PC-9 (cell line): ENCODE measurements at regions not wholly inside any gene's neighbourhood (a gene's known extent, or its start where the extent isn't known, plus 50 kb on each side); places are given as distances from the start of the nearest gene placed in this dataset.

Experiments
- BruUV-seq: library from RNA; stranded (reverse); fragments of 400-500 nt; replicated peaks from 2 replicates; lab custom pipeline; 2021; lab: Mats Ljungman, UMichigan
- CTCF ChIA-PET: fragments of 300-600 bp; sonication (Branson Sonifier 250); formaldehyde crosslinking; loops from one replicate; lab custom pipeline; 2022; ENCODE audit warnings: antibody characterized with exemption; lab: Charles Lee
- POLR2A ChIA-PET: fragments of 300-600 bp; sonication (Branson Sonifier 250); formaldehyde crosslinking; loops from one replicate; lab custom pipeline; 2022; ENCODE audit warnings: antibody characterized with exemption; ENCODE audit not compliant: unreplicated experiment; lab: Charles Lee
- DNase-seq, 2 experiments: peaks; one replicate each; pipeline versions ENCODE4 v3.0.0 to v3.0.0-alpha.2; 2015 to 2022; ENCODE audit warnings: mixed read lengths in 1 of 2
- H2AFZ ChIP-seq: fragments of 200-600 bp; sonication (generic); 2 replicates; pipeline ENCODE4 v1.8.1; 2017; ENCODE audit warnings: antibody characterized with exemption
- H3F3A ChIP-seq: fragments of 200-600 bp; sonication (generic); 2 replicates; pipeline ENCODE4 v1.8.1; 2017; ENCODE audit warnings: antibody characterized with exemption, mild to moderate bottlenecking, low read depth; ENCODE audit not compliant: insufficient read depth
- H3K27ac ChIP-seq: fragments of 200-600 bp; sonication (generic); 2 replicates; pipeline ENCODE4 v1.6.1; 2016; ENCODE audit warnings: mixed run types
- H3K27me3 ChIP-seq: fragments of 200-600 bp; sonication (generic); 2 replicates; pipeline ENCODE4 v1.6.1; 2016; ENCODE audit warnings: low read depth, mixed run types; ENCODE audit not compliant: insufficient read depth
- H3K36me3 ChIP-seq: fragments of 200-600 bp; sonication (generic); 2 replicates; pipeline ENCODE4 v1.6.1; 2016; ENCODE audit warnings: low read depth, mixed run types
- H3K4me1 ChIP-seq: fragments of 200-600 bp; sonication (generic); replicated peaks from 2 replicates; pipeline ENCODE4 v1.6.1; 2016; ENCODE audit warnings: mixed run types; ENCODE audit not compliant: insufficient read depth
- H3K4me2 ChIP-seq: fragments of 200-600 bp; sonication (generic); 2 replicates; pipeline ENCODE4 v1.6.1; 2017; ENCODE audit warnings: mixed run types
- H3K4me3 ChIP-seq: fragments of 200-600 bp; sonication (generic); 2 replicates; pipeline ENCODE4 v1.6.1; 2016; ENCODE audit warnings: mixed run types
- H3K79me2 ChIP-seq: fragments of 200-600 bp; sonication (generic); 2 replicates; pipeline ENCODE4 v1.6.1; 2017; ENCODE audit warnings: low read depth, mixed run types
- H3K9me2 ChIP-seq: fragments of 200-600 bp; sonication (generic); 2 replicates; pipeline ENCODE4 v1.8.1; 2017; ENCODE audit warnings: mild to moderate bottlenecking; ENCODE audit not compliant: insufficient read depth
- H3K9me3 ChIP-seq: fragments of 200-600 bp; sonication (generic); 2 replicates; pipeline ENCODE4 v1.8.1; 2016; ENCODE audit warnings: low read depth; ENCODE audit not compliant: insufficient read depth
- H4K20me1 ChIP-seq: fragments of 200-600 bp; sonication (generic); 2 replicates; pipeline ENCODE4 v1.8.1; 2017; ENCODE audit not compliant: insufficient read depth
- EZH2 ChIP-seq: fragments of 200-600 bp; sonication (generic); IDR thresholded peaks from 2 replicates; pipeline ENCODE4 v1.8.0; 2017; ENCODE audit warnings: antibody characterized with exemption, low read depth
- intact Hi-C: fragments of 100-400 bp; cut with micrococcal nuclease; formaldehyde crosslinking; loops from one replicate; pipeline ENCODE4 v1.10.0; 2022; ENCODE audit not compliant: unreplicated experiment
- TF ChIP-seq, protein P1 (sequence below): fragments of 200-600 bp; sonication (generic); conservative IDR thresholded peaks from 2 replicates; pipeline ENCODE4 v1.6.1; 2017; ENCODE audit warnings: mixed run types, antibody characterized with exemption, mild to moderate bottlenecking, moderate library complexity

DNA sequence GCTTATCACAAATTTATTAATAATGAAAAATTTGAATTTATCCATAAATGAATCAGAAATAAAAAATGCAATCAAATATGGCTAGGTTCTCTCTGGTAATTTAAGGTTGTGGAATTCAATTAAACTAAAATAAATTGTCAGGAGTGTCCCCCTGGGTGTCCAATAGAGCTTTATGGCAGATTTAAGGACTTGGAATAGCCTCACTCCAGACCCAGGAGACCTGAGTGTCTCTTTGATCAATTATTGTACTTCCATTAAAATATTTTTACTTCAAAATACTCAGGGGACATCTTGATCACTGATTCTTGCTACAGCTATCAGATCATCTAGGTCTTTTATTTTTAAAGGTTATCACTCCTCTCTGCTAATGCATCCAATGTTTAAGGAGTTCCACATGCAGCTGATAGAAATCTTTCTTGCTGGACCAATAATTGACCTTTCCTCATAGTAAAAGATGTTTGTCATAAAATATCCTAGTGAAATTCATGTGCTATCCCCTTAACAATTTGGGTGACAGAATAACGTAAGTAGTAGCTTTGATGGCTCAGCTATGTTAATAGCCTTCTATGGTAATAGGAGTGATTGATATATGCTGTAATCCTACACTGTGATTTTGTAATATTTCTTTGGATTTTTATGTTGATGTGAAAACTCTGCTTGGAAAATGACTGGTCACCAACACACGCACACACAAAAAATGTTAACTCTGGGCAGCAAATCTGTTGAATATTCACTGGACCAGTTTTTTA lies 395.3 kb downstream of the NYAP2 start:
- H3K27me3 ChIP-seq, result no peaks in the 10 kb centered on the region
- H3K9me3 ChIP-seq, result no peaks in the 10 kb centered on the region
- ChIA-PET POLR2A (no interaction called here), CTCF (interaction anchor here (0.6 kb wide), 1 partner anchor 9 kb away, joined by 3 read pairs; no protein-coding TSS in a partner anchor)
- no peak overlapping the region for H3K27ac ChIP-seq
- no peaks in the 10 kb centered on the region for H3F3A ChIP-seq
- TF ChIP-seq EZH2, result no peak
- TF ChIP-seq, protein P1, sequence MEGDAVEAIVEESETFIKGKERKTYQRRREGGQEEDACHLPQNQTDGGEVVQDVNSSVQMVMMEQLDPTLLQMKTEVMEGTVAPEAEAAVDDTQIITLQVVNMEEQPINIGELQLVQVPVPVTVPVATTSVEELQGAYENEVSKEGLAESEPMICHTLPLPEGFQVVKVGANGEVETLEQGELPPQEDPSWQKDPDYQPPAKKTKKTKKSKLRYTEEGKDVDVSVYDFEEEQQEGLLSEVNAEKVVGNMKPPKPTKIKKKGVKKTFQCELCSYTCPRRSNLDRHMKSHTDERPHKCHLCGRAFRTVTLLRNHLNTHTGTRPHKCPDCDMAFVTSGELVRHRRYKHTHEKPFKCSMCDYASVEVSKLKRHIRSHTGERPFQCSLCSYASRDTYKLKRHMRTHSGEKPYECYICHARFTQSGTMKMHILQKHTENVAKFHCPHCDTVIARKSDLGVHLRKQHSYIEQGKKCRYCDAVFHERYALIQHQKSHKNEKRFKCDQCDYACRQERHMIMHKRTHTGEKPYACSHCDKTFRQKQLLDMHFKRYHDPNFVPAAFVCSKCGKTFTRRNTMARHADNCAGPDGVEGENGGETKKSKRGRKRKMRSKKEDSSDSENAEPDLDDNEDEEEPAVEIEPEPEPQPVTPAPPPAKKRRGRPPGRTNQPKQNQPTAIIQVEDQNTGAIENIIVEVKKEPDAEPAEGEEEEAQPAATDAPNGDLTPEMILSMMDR, result no peak
- H3K4me3 ChIP-seq, result no peak overlapping the region
- intact Hi-C loops, result no loop called here
- no TSS peak for BruUV-seq
- H3K36me3 ChIP-seq, result no peaks in the 10 kb centered on the region
- no peaks in the 10 kb centered on the region for H3K4me1 ChIP-seq
- no peaks in the 10 kb centered on the region for H4K20me1 ChIP-seq
- DNase-seq, result no peak
- 0 out of 2 replicates have a peak overlapping the region, but pooled peaks have one; percentile 3 for H2AFZ ChIP-seq
- no peak overlapping the region for H3K4me2 ChIP-seq
- H3K9me2 ChIP-seq, result no peaks in the 10 kb centered on the region; the same call in 1 of the 2 replicates
- no peaks in the 10 kb centered on the region for H3K79me2 ChIP-seq

GRCh38 chr2:225793736-225794550 lies 394.4 kb downstream of the NYAP2 start:
- no peak overlapping the region for H3K27ac ChIP-seq
- POLR2A ChIA-PET, result no interaction called here
- no TSS peak for BruUV-seq
- TF ChIP-seq, protein P1, result no peak
- intact Hi-C loops, result no loop called here
- no peaks in the 10 kb centered on the region for H3F3A ChIP-seq
- no peaks in the 10 kb centered on the region for H3K79me2 ChIP-seq
- no peaks in the 10 kb centered on the region for H3K27me3 ChIP-seq
- H3K9me2 ChIP-seq, result no peaks in the 10 kb centered on the region; the same call in 1 of the 2 replicates
- H3K36me3 ChIP-seq, result no peaks in the 10 kb centered on the region
- H3K4me2 ChIP-seq, result no peak overlapping the region
- no peak overlapping the region for H3K4me3 ChIP-seq
- CTCF ChIA-PET, result no interaction called here
- H3K9me3 ChIP-seq, result no peaks in the 10 kb centered on the region
- no peaks in the 10 kb centered on the region for H4K20me1 ChIP-seq
- H3K4me1 ChIP-seq, result no peaks in the 10 kb centered on the region
- no peak overlapping the region for H2AFZ ChIP-seq
- DNase-seq, result no peak

DNA sequence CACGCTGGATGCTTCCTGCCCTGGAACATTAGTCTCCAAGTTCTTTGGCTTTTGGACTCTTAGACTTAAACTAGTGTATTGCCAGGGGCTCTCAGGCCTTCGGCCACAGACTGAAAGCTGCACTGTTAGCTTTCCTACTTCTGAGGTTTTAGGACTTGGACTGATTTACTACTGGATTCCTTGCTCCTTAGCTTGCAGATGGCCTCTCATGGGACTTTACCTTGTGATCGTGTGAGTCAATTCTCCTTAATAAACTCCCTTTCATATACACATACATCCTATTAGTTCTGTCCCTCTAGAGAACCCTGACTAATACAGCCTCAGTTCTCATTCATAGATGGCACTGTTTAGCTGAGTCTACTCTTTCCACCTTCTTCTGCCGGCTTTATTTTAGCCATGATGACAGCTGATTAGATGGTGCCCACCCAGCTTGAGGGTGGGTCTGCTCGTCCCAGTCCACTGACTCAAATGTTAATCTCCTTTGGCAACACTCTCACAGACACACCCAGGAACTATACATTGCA lies 389.1 kb downstream of the NYAP2 start:
- Histone ChIP-seq H3K27me3 (no peaks in the 10 kb centered on the region), H3K9me2 (no peaks in the 10 kb centered on the region; the same call in 1 of the 2 replicates), H3K36me3 (no peaks in the 10 kb centered on the region), H2AFZ (peak overlapping the region; percentile 18; the same call in 1 of the 2 replicates), H3K9me3 (no peaks in the 10 kb centered on the region), H3F3A (no peaks in the 10 kb centered on the region), H3K4me1 (no peaks in the 10 kb centered on the region), H3K27ac (no peak overlapping the region), H4K20me1 (no peaks in the 10 kb centered on the region), H3K79me2 (no peaks in the 10 kb centered on the region), H3K4me3 (no peak overlapping the region), H3K4me2 (no peak overlapping the region)
- intact Hi-C loops, result no loop called here
- BruUV-seq, result no TSS peak
- no peak for DNase-seq
- TF ChIP-seq EZH2, result no peak
- TF ChIP-seq, protein P1, result no peak
- POLR2A ChIA-PET, result no interaction called here
- CTCF ChIA-PET, result no interaction called here
